Caco-2 (cell line): ENCODE measurements at regions not wholly inside any gene's neighbourhood (a gene's known extent, or its start where the extent isn't known, plus 50 kb on each side); places are given as distances from the start of the nearest gene placed in this dataset.

Source experiments
- BruUV-seq: library from RNA; stranded (reverse); fragments of 400-500 nt; replicated peaks from 2 replicates; lab custom pipeline; 2021; lab: Mats Ljungman, UMichigan
- CTCF ChIA-PET: fragments of 300-600 bp; sonication (Branson Sonifier 250); formaldehyde crosslinking; loops from one replicate; lab custom pipeline; 2022; ENCODE audit warnings: antibody characterized with exemption; lab: Charles Lee
- POLR2A ChIA-PET: fragments of 300-600 bp; sonication (Branson Sonifier 250); formaldehyde crosslinking; loops from one replicate; lab custom pipeline; 2022; ENCODE audit warnings: antibody characterized with exemption; lab: Charles Lee
- DNase-seq, 2 experiments: peaks; one replicate each; pipeline versions ENCODE4 v3.0.0 to v3.0.0-alpha.2; 2020 to 2022
- H3K27me3 ChIP-seq: replicated peaks from 2 replicates; pipeline ENCODE4 v1.6.0; 2011; ENCODE audit warnings: low read length; ENCODE audit not compliant: control insufficient read depth, insufficient read depth
- H3K36me3 ChIP-seq: 2 replicates; pipeline ENCODE4 v1.5.1; 2011; ENCODE audit warnings: low read length; ENCODE audit not compliant: control insufficient read depth, insufficient read depth
- H3K4me1 ChIP-seq: fragments of 250-450 bp; sonication (Bioruptor Pico); 2 replicates; pipeline ENCODE4 v1.5.1; 2020; ENCODE audit warnings: mild to moderate bottlenecking
- H3K4me3 ChIP-seq: 2 replicates; pipeline ENCODE4 v1.5.1; 2011; ENCODE audit warnings: low read depth, mild to moderate bottlenecking, control low read depth, low read length
- H3K9me3 ChIP-seq: fragments of 250-450 bp; sonication (Bioruptor Pico); 2 replicates; pipeline ENCODE4 v1.5.1; 2020; ENCODE audit warnings: mild to moderate bottlenecking, moderate library complexity
- H3K27ac Mint-ChIP-seq: one replicate; pipeline ENCODE4 v1.8.0; 2022; ENCODE audit warnings: mixed read lengths; ENCODE audit not compliant: unreplicated experiment
- H3K27me3 Mint-ChIP-seq: one replicate; pipeline ENCODE4 v1.8.0; 2022; ENCODE audit warnings: mixed read lengths; ENCODE audit not compliant: insufficient read depth, unreplicated experiment
- H3K36me3 Mint-ChIP-seq: one replicate; pipeline ENCODE4 v1.8.0; 2022; ENCODE audit warnings: mild to moderate bottlenecking, mixed read lengths; ENCODE audit not compliant: insufficient read depth, unreplicated experiment
- H3K4me1 Mint-ChIP-seq: one replicate; pipeline ENCODE4 v1.8.0; 2022; ENCODE audit warnings: low read depth, mixed read lengths; ENCODE audit not compliant: unreplicated experiment
- H3K4me3 Mint-ChIP-seq: one replicate; pipeline ENCODE4 v1.8.0; 2022; ENCODE audit warnings: mild to moderate bottlenecking, moderate library complexity, mixed read lengths; ENCODE audit not compliant: unreplicated experiment
- H3K9me3 Mint-ChIP-seq: one replicate; pipeline ENCODE4 v1.8.0; 2022; ENCODE audit warnings: mixed read lengths; ENCODE audit not compliant: unreplicated experiment
- CTCF ChIP-seq, 2 experiments: fragments of 200-600 bp in 1 of 2; IDR thresholded peaks; 1 replicate in 1 of 2; 2 replicates in 1 of 2; pipeline versions ENCODE4 v1.5.1 to v1.8.0; 2011 to 2022; ENCODE audit warnings: antibody characterized with exemption in 1 of 2, control low read depth in 1 of 2, inconsistent platforms in 1 of 2, low read depth in 1 of 2, low read length in 1 of 2, mild to moderate bottlenecking in 1 of 2, moderate library complexity in 1 of 2; ENCODE audit not compliant: insufficient read depth in 1 of 2, severe bottlenecking in 1 of 2, unreplicated experiment in 1 of 2
- intact Hi-C: fragments of 100-400 bp; cut with micrococcal nuclease; formaldehyde crosslinking; loops from one replicate; pipeline ENCODE4 v1.10.0; 2022; ENCODE audit not compliant: unreplicated experiment

GRCh38 chr1:102783487-102783886 is 324.8 kb downstream of the COL11A1 start:
- intact Hi-C loops: no loop called here
- peaks cover 9% of the 10 kb centered on the region for H3K9me3 Mint-ChIP-seq
- Histone ChIP-seq H3K27me3 (no peaks in the 10 kb centered on the region), H3K4me1 (no peaks in the 10 kb centered on the region), H3K9me3 (no peaks in the 10 kb centered on the region), H3K4me3 (no peak overlapping the region), H3K36me3 (no peaks in the 10 kb centered on the region)
- no peaks in the 10 kb centered on the region for H3K4me1 Mint-ChIP-seq
- no peak for DNase-seq
- BruUV-seq: no TSS peak
- H3K27ac Mint-ChIP-seq: no peak overlapping the region
- H3K36me3 Mint-ChIP-seq: no peaks in the 10 kb centered on the region
- no peak for TF ChIP-seq CTCF (IDR thresholded peaks at IDR 0.05; ENCODE audit: insufficient read depth in 1 of 2, low read depth in 1 of 2, low read length in 1 of 2, severe bottlenecking in 1 of 2, unreplicated experiment in 1 of 2)
- POLR2A ChIA-PET: no interaction called here
- H3K27me3 Mint-ChIP-seq: no peaks in the 10 kb centered on the region
- CTCF ChIA-PET: no interaction called here
- H3K4me3 Mint-ChIP-seq: no peak overlapping the region

- no peak for DNase-seq
- CTCF ChIA-PET: no interaction called here
- H3K9me3 Mint-ChIP-seq: peaks cover 9% of the 10 kb centered on the region
- no peaks in the 10 kb centered on the region for H3K9me3 ChIP-seq
- no TSS peak for BruUV-seq
- TF ChIP-seq CTCF (IDR thresholded peaks at IDR 0.05; ENCODE audit: insufficient read depth in 1 of 2, low read depth in 1 of 2, low read length in 1 of 2, severe bottlenecking in 1 of 2, unreplicated experiment in 1 of 2): no peak
- no peaks in the 10 kb centered on the region for H3K4me1 ChIP-seq
- intact Hi-C loops: no loop called here
- no peaks in the 10 kb centered on the region for H3K27me3 ChIP-seq
- no peak overlapping the region for H3K4me3 Mint-ChIP-seq
- H3K27ac Mint-ChIP-seq: no peak overlapping the region
- H3K4me3 ChIP-seq: no peak overlapping the region
- no peaks in the 10 kb centered on the region for H3K4me1 Mint-ChIP-seq
- H3K36me3 ChIP-seq: no peaks in the 10 kb centered on the region
- H3K27me3 Mint-ChIP-seq: no peaks in the 10 kb centered on the region
- POLR2A ChIA-PET: no interaction called here
- H3K36me3 Mint-ChIP-seq: no peaks in the 10 kb centered on the region
These were observed 326.2 kb downstream of the COL11A1 start for GRCh38 chr1:102782144-102782543.

- Mint-ChIP-seq H3K4me1 (no peaks in the 10 kb centered on the region), H3K4me3 (no peak overlapping the region), H3K9me3 (no peaks in the 10 kb centered on the region), H3K27me3 (no peaks in the 10 kb centered on the region), H3K36me3 (no peaks in the 10 kb centered on the region), H3K27ac (no peak overlapping the region)
- Histone ChIP-seq H3K4me3 (no peak overlapping the region), H3K27me3 (no peaks in the 10 kb centered on the region), H3K9me3 (no peaks in the 10 kb centered on the region), H3K4me1 (no peaks in the 10 kb centered on the region), H3K36me3 (no peaks in the 10 kb centered on the region)
- BruUV-seq: no TSS peak
- ChIA-PET CTCF (no interaction called here), POLR2A (no interaction called here)
- no peak for DNase-seq
- no peak for TF ChIP-seq CTCF (IDR thresholded peaks at IDR 0.05; ENCODE audit: insufficient read depth in 1 of 2, low read depth in 1 of 2, low read length in 1 of 2, severe bottlenecking in 1 of 2, unreplicated experiment in 1 of 2)
- intact Hi-C loops: no loop called here
These were observed 332.3 kb downstream of the COL11A1 start for GRCh38 chr1:102776071-102776470.
